GM10266 (cell line): ENCODE measurements at regions not wholly inside any gene's neighbourhood (a gene's known extent, or its start where the extent isn't known, plus 50 kb on each side); places are given as distances from the start of the nearest gene placed in this dataset.
"Not testable (repeated sequence)": the region's sequence is repeated elsewhere in the genome, so short reads cannot be mapped to it uniquely, and the experiment has no call there.

Experiments
- DNase-seq: peaks from one replicate; pipeline ENCODE4 v3.0.0; 2012; ENCODE audit errors: extremely low spot score
- TF ChIP-seq, protein P1 (sequence below): IDR thresholded peaks from 2 replicates; pipeline ENCODE4 v1.5.1; 2012; ENCODE audit warnings: mild to moderate bottlenecking, low read depth; ENCODE audit not compliant: control insufficient read depth, insufficient read depth; ENCODE audit errors: missing control alignments

DNA sequence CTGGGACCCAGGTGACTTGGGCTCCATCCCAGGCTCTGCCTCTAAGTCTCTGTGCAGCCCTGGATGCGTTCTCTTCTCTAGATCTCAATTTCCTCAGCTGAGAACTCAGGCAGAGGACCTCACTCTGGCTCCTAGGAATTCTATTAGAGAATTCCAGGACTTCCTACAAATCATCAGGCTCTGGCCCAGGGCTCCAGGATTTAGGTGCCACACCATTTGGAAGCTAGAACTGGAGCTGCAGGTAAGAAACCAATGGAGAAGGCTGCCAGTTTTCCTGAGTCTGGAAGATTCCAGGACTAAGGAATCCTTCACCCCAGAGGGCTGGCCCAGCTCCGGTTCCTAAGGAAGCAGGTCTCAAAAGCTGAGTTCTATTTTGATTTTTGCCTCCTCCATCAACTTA, 189.8 kb upstream of the CDH5 start:
- TF ChIP-seq, protein P1, sequence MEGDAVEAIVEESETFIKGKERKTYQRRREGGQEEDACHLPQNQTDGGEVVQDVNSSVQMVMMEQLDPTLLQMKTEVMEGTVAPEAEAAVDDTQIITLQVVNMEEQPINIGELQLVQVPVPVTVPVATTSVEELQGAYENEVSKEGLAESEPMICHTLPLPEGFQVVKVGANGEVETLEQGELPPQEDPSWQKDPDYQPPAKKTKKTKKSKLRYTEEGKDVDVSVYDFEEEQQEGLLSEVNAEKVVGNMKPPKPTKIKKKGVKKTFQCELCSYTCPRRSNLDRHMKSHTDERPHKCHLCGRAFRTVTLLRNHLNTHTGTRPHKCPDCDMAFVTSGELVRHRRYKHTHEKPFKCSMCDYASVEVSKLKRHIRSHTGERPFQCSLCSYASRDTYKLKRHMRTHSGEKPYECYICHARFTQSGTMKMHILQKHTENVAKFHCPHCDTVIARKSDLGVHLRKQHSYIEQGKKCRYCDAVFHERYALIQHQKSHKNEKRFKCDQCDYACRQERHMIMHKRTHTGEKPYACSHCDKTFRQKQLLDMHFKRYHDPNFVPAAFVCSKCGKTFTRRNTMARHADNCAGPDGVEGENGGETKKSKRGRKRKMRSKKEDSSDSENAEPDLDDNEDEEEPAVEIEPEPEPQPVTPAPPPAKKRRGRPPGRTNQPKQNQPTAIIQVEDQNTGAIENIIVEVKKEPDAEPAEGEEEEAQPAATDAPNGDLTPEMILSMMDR = no peak
- DNase-seq = no peak

DNA sequence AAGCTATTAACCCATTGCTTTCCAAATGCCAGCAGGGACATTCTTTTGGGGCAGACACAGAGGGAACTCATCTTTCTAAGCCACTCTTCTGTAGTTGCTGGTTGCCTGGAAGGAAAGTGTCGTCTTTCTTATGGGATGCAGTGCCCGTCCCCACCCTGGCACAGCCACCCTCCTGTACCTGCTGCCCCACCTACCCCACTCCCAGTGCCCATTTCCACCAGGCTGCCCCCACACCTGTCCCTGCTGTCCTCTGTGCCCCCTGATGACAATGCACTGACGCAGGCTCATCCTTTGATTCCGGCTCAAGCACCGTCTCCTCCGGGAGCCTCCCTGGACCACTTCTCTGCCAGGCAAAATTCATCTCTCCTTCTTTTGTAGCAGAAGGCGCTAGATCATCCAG, 190.4 kb upstream of the CDH5 start:
- TF ChIP-seq, protein P1 = no peak
- DNase-seq = no peak

DNA sequence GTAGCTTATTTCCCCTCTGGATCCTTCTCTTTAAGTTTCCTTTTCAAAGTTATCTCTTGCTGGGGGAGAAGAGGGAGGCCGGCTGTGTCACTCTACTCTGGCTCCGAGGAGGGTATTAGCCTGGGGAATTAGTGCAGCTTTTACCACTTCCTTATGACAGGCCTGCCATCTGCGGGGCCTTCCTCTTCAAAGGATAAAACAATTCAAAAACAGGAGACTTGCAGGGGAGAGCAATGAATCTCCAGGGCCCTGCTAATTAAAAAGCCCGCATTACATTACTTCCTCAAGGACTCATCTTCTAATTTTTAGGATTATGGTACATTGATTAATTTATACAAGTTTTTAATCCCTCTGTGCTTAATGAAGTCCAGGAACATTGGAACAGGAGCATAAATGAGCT, 190.9 kb upstream of the CDH5 start:
- TF ChIP-seq, protein P1 = no peak
- no peak for DNase-seq

DNA sequence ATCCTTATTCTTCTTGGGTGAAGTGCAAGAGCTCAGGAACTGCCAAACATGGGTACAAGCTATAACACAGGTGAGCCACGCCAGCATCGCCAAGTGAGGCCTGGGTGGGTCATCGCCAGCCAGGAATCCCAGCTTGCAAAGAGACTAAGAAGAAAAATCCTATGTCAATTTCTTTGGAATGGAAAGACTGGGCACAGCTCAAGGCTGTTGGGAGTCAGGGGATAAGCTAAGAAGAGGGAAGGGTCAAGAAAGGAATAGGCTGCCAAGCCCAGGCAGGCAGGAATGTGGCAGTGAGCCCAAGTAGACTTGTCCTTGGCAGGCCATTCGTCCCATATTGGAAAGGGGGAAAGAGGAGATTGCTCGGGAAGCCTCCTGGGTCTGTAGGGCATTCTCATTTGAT, 191.4 kb upstream of the CDH5 start:
- DNase-seq = no peak
- TF ChIP-seq, protein P1 = no peak

DNA sequence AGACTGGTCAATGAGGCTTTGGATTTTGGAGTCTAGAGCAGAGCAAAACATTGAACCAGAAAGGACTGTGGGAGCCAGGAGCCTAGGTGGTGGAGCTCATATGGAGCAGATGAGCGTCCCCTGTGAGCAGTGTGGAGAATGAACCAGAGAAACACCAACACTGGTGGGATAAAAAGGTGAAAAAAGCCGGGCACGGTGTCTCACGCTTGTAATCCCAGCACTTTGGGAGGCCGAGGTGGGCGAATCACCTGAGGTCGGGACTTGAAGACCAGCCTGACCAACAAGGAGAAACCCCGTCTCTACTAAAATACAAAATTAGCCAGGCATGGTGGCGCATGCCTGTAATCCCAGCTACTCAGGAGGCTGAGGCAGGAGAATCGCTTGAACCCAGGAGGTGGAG, 192.7 kb upstream of the CDH5 start:
- DNase-seq = not testable (repeated sequence)

DNA sequence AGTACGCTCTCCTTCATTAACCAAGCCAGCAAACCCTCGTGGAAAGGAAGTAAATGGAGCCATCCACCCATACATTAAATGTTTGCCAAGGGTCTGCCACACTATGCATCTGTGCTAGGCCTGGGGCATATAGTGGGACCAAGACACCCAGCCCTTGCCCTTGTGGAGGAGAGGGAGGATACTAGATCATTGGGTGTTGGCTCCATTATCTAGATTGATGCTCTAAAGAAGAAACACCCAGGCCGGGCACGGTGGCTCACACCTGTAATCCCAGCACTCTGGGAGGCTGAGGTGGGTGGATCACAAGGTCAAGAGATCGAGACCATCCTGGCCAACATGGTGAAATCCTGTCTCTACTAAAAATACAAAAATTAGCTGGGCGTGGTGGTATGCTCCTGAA, 193.3 kb upstream of the CDH5 start:
- DNase-seq = not testable (repeated sequence)

DNA sequence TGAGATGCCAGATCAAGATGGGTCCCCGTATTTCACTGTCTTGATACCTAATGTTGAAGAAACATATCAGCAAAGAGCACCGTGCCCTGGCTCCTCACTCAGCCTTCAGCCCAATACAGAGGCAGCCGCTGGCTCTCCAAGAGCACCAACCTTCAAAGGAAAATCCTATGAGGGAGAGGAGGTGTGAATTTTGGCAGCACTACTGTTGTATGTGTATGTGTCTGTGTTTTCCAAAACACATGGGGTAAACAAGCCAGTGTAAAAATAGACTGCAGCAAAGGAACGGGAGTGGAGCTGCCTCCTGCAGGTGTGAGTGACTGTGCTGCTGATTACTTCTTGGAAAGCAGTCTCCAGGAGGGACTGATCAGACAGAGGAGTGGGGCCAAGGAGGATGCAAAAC, 194.0 kb upstream of the CDH5 start:
- no peak for DNase-seq
- TF ChIP-seq, protein P1 = no peak

DNA sequence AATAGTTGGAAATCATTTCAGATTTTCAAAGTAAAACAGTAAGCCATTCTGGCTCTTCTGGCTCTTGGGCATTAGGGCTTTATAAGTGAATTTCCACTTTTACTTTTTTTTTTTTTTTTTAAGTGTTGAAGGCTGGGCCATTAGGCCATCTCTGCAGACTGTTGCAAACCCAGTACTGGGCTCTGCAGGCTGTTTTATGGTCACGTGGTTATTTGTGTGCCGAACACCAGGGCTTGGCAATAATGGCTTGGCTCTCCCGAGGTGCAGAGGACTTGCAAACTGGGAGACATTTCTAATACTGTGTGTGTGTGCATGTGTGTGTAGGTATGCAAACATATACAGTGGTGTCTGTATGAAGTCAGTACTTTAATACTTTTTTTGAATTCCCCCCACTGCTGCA, 194.9 kb upstream of the CDH5 start:
- TF ChIP-seq, protein P1 = no peak
- no peak for DNase-seq
